Psoas muscle (tissue), 7 donors: ENCODE measurements at regions not wholly inside any gene's neighbourhood (a gene's known extent, or its start where the extent isn't known, plus 50 kb on each side); places are given as distances from the start of the nearest gene placed in this dataset.

Source experiments
- ATAC-seq, 4 donors: fragments of 200-7000 bp; cut with Tn5 transposase; one replicate each; pipeline ENCODE4 v1.9.1; 2020; ENCODE audit warnings: moderate library complexity in 3 of 4, mild to moderate bottlenecking in 2 of 4
- DNase-seq, 2 donors: peaks; one replicate each; pipeline ENCODE4 v3.0.0-alpha.2; 2020
- H3K27ac ChIP-seq: fragments of 200-600 bp; one replicate; pipeline ENCODE4 v1.8.0; 2022
- H3K27me3 ChIP-seq, 3 donors: fragments of 200-600 bp in 1 of 3; one replicate each; pipeline versions ENCODE4 v1.6.1 to v1.8.0; 2013 to 2022; ENCODE audit warnings: low read length in 2 of 3, mild to moderate bottlenecking in 2 of 3, moderate library complexity in 1 of 3; ENCODE audit not compliant: insufficient read depth in 3 of 3
- H3K36me3 ChIP-seq, 2 donors: fragments of 200-600 bp in 1 of 2; one replicate each; pipeline versions ENCODE4 v1.6.1 to v1.8.0; 2013 to 2022; ENCODE audit warnings: low read depth in 1 of 2, mild to moderate bottlenecking in 1 of 2, moderate library complexity in 1 of 2; ENCODE audit not compliant: insufficient read depth in 1 of 2
- H3K4me1 ChIP-seq: fragments of 200-600 bp; one replicate; pipeline ENCODE4 v1.8.0; 2022
- H3K4me3 ChIP-seq: fragments of 200-600 bp; one replicate; pipeline ENCODE4 v1.8.0; 2022; ENCODE audit warnings: mild to moderate bottlenecking
- H3K9me3 ChIP-seq: fragments of 200-600 bp; one replicate; pipeline ENCODE4 v1.8.0; 2022
- CTCF ChIP-seq: fragments of 200-600 bp; IDR thresholded peaks from one replicate; pipeline ENCODE4 v1.8.0; 2022; ENCODE audit warnings: antibody characterized with exemption
- WGBS, 3 donors: extraction: QIAGEN DNeasy Blood & Tissue Kit; methylation state at CpG; one replicate each; pipeline versions ENCODE4 v1.1.6 to v1.1.7; 2013; 5-methylcytosine and 5-hydroxymethylcytosine counted together
- intact Hi-C, 2 donors: fragments of 100-400 bp; cut with DNase I; formaldehyde crosslinking; loops; one replicate each; pipeline versions ENCODE4 v1.11.0 to v1.14.2; 2022
- donor health status: healthy with polysubstance abuse.
- donor health status: DM: no; HTN: no; CAD: no; lungs with moderate emphysema.
- donor health status: Bipolar disorder and iron deficiency.
- donor health status: healthy.
- donor health status: DM: yes; HTN: yes; CAD: no.
- donor health status: DM: no; HTN: no; CAD: no.
- donor health status: DM: yes; HTN: yes; CAD: no.

GRCh38 chr9:12066455-12067035, 626.6 kb upstream of the TYRP1 start:
- no peak overlapping the region for H3K4me3 ChIP-seq
- H3K9me3 ChIP-seq, result no peaks in the 10 kb centered on the region
- H3K27ac ChIP-seq, result no peak overlapping the region
- TF ChIP-seq CTCF, result no peak
- H3K27me3 ChIP-seq, result no peaks in the 10 kb centered on the region
- no peaks in the 10 kb centered on the region for H3K4me1 ChIP-seq
- intact Hi-C loops, result no loop called here
- 80 to 93% (median 81%) methylated on average over 2 of the region's 2 CpGs for WGBS, 3 donors
- DNase-seq, result no peak
- no peak for ATAC-seq
- H3K36me3 ChIP-seq, result no peaks in the 10 kb centered on the region

- H3K9me3 ChIP-seq, result no peaks in the 10 kb centered on the region
- H3K27ac ChIP-seq, result no peak overlapping the region
- no peak for TF ChIP-seq CTCF
- WGBS, 3 donors, result 63 to 69% (median 65%) methylated on average over 4 of the region's 4 CpGs
- H3K36me3 ChIP-seq, result no peaks in the 10 kb centered on the region
- H3K4me3 ChIP-seq, result no peak overlapping the region
- DNase-seq (no peak), ATAC-seq (no peak)
- intact Hi-C loops, result no loop called here
- no peaks in the 10 kb centered on the region for H3K27me3 ChIP-seq
- no peaks in the 10 kb centered on the region for H3K4me1 ChIP-seq
These were observed 623.8 kb upstream of the TYRP1 start for GRCh38 chr9:12069366-12069765.

- Histone ChIP-seq H3K9me3 (peaks cover 4% of the 10 kb centered on the region), H3K4me3 (no peak overlapping the region), H3K4me1 (no peaks in the 10 kb centered on the region), H3K27me3 (no peaks in the 10 kb centered on the region), H3K27ac (no peak overlapping the region), H3K36me3 (no peaks in the 10 kb centered on the region)
- no peak for TF ChIP-seq CTCF
- ATAC-seq, result no peak
- no peak for DNase-seq
- intact Hi-C loops, result no loop called here
These were observed 607.8 kb upstream of the TYRP1 start for GRCh38 chr9:12085399-12085798.

- DNase-seq (no peak), ATAC-seq (no peak)
- no peak overlapping the region for H3K27ac ChIP-seq
- peaks cover 4% of the 10 kb centered on the region for H3K9me3 ChIP-seq
- intact Hi-C loops, result no loop called here
- no peak overlapping the region for H3K4me3 ChIP-seq
- H3K4me1 ChIP-seq, result no peaks in the 10 kb centered on the region
- no peaks in the 10 kb centered on the region for H3K36me3 ChIP-seq
- TF ChIP-seq CTCF, result no peak
- H3K27me3 ChIP-seq, result no peaks in the 10 kb centered on the region
- WGBS, 3 donors, result 64 to 79% (median 71%) methylated on average over 6 of the region's 6 CpGs
These were observed 601.2 kb upstream of the TYRP1 start for GRCh38 chr9:12091865-12092527.

GRCh38 chr9:12094046-12094445, 599.1 kb upstream of the TYRP1 start:
- no peaks in the 10 kb centered on the region for H3K4me1 ChIP-seq
- no peaks in the 10 kb centered on the region for H3K27me3 ChIP-seq
- no peak for DNase-seq
- intact Hi-C loops, result no loop called here
- 79 to 86% (median 81%) methylated on average over 1 of the region's 1 CpG for WGBS, 3 donors
- no peaks in the 10 kb centered on the region for H3K36me3 ChIP-seq
- TF ChIP-seq CTCF, result no peak
- no peaks in the 10 kb centered on the region for H3K9me3 ChIP-seq
- H3K4me3 ChIP-seq, result no peak overlapping the region
- no peak for ATAC-seq
- H3K27ac ChIP-seq, result no peak overlapping the region
